GM10248 (cell line): ENCODE measurements at regions not wholly inside any gene's neighbourhood (a gene's known extent, or its start where the extent isn't known, plus 50 kb on each side); places are given as distances from the start of the nearest gene placed in this dataset.

Experiments used
- CTCF ChIA-PET: fragments of 300-600 bp; sonication (Branson Sonifier 250); formaldehyde crosslinking; extraction: SDS; loops from one replicate; lab custom pipeline; 2021; ENCODE audit warnings: antibody characterized with exemption; lab: Yijun Ruan, JAX
- POLR2A ChIA-PET: fragments of 350-650 bp; sonication (Branson Sonifier 250); formaldehyde crosslinking; extraction: SDS; loops from one replicate; lab custom pipeline; 2020; ENCODE audit warnings: antibody characterized with exemption; lab: Yijun Ruan, JAX
- DNase-seq: peaks from one replicate; pipeline ENCODE4 v3.0.0; 2012; ENCODE audit errors: extremely low spot score
- CTCF ChIP-seq: IDR thresholded peaks from 2 replicates; pipeline ENCODE4 v1.5.1; 2012; ENCODE audit warnings: mild to moderate bottlenecking, low read depth; ENCODE audit errors: extremely low read depth, missing control alignments, control extremely low read depth

GRCh38 chr21:25323356-25323949 is 283.8 kb downstream of the MRPL39 start:
- CTCF ChIA-PET = no interaction called here
- POLR2A ChIA-PET = no interaction called here
- no peak for TF ChIP-seq CTCF
- no peak for DNase-seq

- no peak for TF ChIP-seq CTCF
- no peak for DNase-seq
- CTCF ChIA-PET = interaction anchor here (0.9 to 4.2 kb wide), 5 partner anchors 11 to 364 kb away, joined by 3 to 23 read pairs (median 4); no protein-coding TSS in a partner anchor
- POLR2A ChIA-PET = no interaction called here
Measured at GRCh38 chr21:25314247-25314646, 293.0 kb downstream of the MRPL39 start.

- DNase-seq = no peak
- ChIA-PET POLR2A (no interaction called here), CTCF (interaction anchor here (0.9 to 4.2 kb wide), 9 partner anchors 10 to 419 kb away, joined by 3 to 23 read pairs (median 4); no protein-coding TSS in a partner anchor)
- peak; percentile 39 for TF ChIP-seq CTCF
Measured at GRCh38 chr21:25313829-25314228, 293.5 kb downstream of the MRPL39 start.

- TF ChIP-seq CTCF = no peak
- DNase-seq = no peak
- CTCF ChIA-PET = no interaction called here
- POLR2A ChIA-PET = no interaction called here
Measured at GRCh38 chr21:25307489-25307888, 299.8 kb downstream of the MRPL39 start.

GRCh38 chr21:25304611-25305010 is 302.7 kb downstream of the MRPL39 start:
- POLR2A ChIA-PET = no interaction called here
- DNase-seq = no peak
- CTCF ChIA-PET = interaction anchor here (1.2 to 5.3 kb wide), 3 partner anchors 10 to 81 kb away, joined by 3 to 23 read pairs (median 3); no protein-coding TSS in a partner anchor
- no peak for TF ChIP-seq CTCF

- no peak for DNase-seq
- POLR2A ChIA-PET = no interaction called here
- CTCF ChIA-PET = interaction anchor here (5.3 kb wide), 1 partner anchor 14 kb away, joined by 23 read pairs; no protein-coding TSS in a partner anchor
- TF ChIP-seq CTCF = no peak
Measured at GRCh38 chr21:25300632-25301031, 306.6 kb downstream of the MRPL39 start.
